ENCODE measurements at regions not wholly inside any gene's neighbourhood (a gene's known extent, or its start where the extent isn't known, plus 50 kb on each side); places are given as distances from the start of the nearest gene placed in this dataset.

GRCh38 chr4:159980826-159981468 is 878.1 kb downstream of the RAPGEF2 start:
- TF ChIP-seq CTCF (IDR thresholded peaks at IDR 0.05): no peak
- no peak for TF ChIP-seq POLR2A (IDR thresholded peaks at IDR 0.05)
- TF ChIP-seq EP300 (IDR thresholded peaks at IDR 0.05): no peak

Measured in ovary (tissue), 3 donors.